NCI-H82 (cell line): ENCODE measurements at regions not wholly inside any gene's neighbourhood (a gene's known extent, or its start where the extent isn't known, plus 50 kb on each side); places are given as distances from the start of the nearest gene placed in this dataset.

Experiments
- DNase-seq: peaks from one replicate; lab custom pipeline; 2025; lab: John Stamatoyannopoulos, UW

GRCh38 chr2:156383798-156384197, 51.3 kb upstream of the NR4A2 start:
- DNase-seq: peak; percentile 67

DNA sequence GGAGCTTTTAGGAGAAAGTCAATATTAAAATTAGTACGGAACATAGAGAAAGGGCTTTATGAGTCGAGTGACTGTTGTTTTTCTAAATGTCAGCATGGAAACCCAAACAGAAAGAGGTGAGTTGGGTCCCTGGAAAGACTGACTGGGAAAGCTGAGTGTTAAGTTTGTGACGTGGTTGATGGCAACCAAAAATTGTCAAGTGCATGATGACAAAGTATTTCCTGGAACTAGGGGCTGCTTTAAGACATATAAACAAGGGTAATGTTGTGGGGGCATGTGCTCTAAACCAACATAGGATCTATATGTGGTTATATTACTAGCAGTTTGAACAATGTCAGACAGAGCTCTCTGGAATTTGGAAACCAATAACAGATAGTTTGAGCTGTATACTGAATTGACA, 50.9 kb upstream of the GPD2 start:
- DNase-seq: no peak
